A673 (cell line): ENCODE measurements at regions not wholly inside any gene's neighbourhood (a gene's known extent, or its start where the extent isn't known, plus 50 kb on each side); places are given as distances from the start of the nearest gene placed in this dataset.

ENCODE experiments used
- BruUV-seq: library from RNA; stranded (reverse); fragments of 400-500 nt; replicated peaks from 2 replicates; lab custom pipeline; 2021; lab: Mats Ljungman, UMichigan
- CTCF ChIA-PET: fragments of 300-600 bp; sonication (Branson Sonifier 250); formaldehyde crosslinking; loops from one replicate; lab custom pipeline; 2022; ENCODE audit warnings: antibody characterized with exemption; lab: Charles Lee
- POLR2A ChIA-PET: fragments of 300-600 bp; sonication (Branson Sonifier 250); formaldehyde crosslinking; loops from one replicate; lab custom pipeline; 2022; ENCODE audit warnings: antibody characterized with exemption; ENCODE audit not compliant: low non-redundant PET; lab: Charles Lee
- DNase-seq: peaks from one replicate; pipeline ENCODE4 v3.0.0-alpha.2; 2015; ENCODE audit warnings: low spot score
- H3K27ac ChIP-seq: fragments of 200-600 bp; sonication (generic); 2 replicates; pipeline ENCODE4 v1.5.1; 2016; ENCODE audit warnings: mixed run types, low read depth, mild to moderate bottlenecking, mixed read lengths, antibody characterized with exemption, low read length; ENCODE audit not compliant: poor library complexity, severe bottlenecking
- H3K27me3 ChIP-seq: fragments of 200-600 bp; sonication (generic); replicated peaks from 2 replicates; pipeline ENCODE4 v1.6.1; 2017; ENCODE audit warnings: mixed run types, low read depth, mild to moderate bottlenecking, mixed read lengths, antibody characterized with exemption, low read length; ENCODE audit not compliant: insufficient read depth, poor library complexity
- H3K36me3 ChIP-seq: fragments of 200-600 bp; sonication (generic); 2 replicates; pipeline ENCODE4 v1.6.1; 2016; ENCODE audit warnings: mixed run types, mild to moderate bottlenecking, mixed read lengths, antibody characterized with exemption, low read length; ENCODE audit not compliant: insufficient read depth, poor library complexity, severe bottlenecking
- H3K4me1 ChIP-seq: fragments of 200-600 bp; sonication (generic); 2 replicates; pipeline ENCODE4 v1.6.1; 2017; ENCODE audit warnings: mixed run types, mild to moderate bottlenecking, mixed read lengths, antibody characterized with exemption, low read length; ENCODE audit not compliant: insufficient read depth, poor library complexity, severe bottlenecking
- H3K4me3 ChIP-seq: fragments of 200-600 bp; sonication (generic); 2 replicates; pipeline ENCODE4 v1.5.1; 2016; ENCODE audit warnings: low read depth, mixed run types, mild to moderate bottlenecking, mixed read lengths, low read length; ENCODE audit not compliant: poor library complexity, severe bottlenecking
- H3K9me3 ChIP-seq: fragments of 200-600 bp; sonication (generic); 2 replicates; pipeline ENCODE4 v1.6.1; 2016; ENCODE audit warnings: mixed run types, low read depth, mild to moderate bottlenecking, mixed read lengths, antibody characterized with exemption, low read length; ENCODE audit not compliant: poor library complexity, severe bottlenecking
- CTCF ChIP-seq: fragments of 300-800, 200-600 bp; sonication (generic); conservative IDR thresholded peaks from 2 replicates; pipeline ENCODE4 v1.5.1; 2017; ENCODE audit warnings: low read depth, mild to moderate bottlenecking, antibody characterized with exemption, low read length, moderate library complexity, mixed read lengths
- EZH2 ChIP-seq: fragments of 200-600 bp; sonication (generic); IDR thresholded peaks from 2 replicates; pipeline ENCODE4 v1.6.1; 2017; ENCODE audit warnings: borderline replicate concordance, low read depth, mild to moderate bottlenecking, mixed read lengths, antibody characterized with exemption, low read length; ENCODE audit not compliant: poor library complexity, severe bottlenecking
- intact Hi-C: fragments of 100-400 bp; cut with micrococcal nuclease; formaldehyde crosslinking; loops from one replicate; pipeline ENCODE4 v1.10.0; 2022; ENCODE audit not compliant: unreplicated experiment

- Histone ChIP-seq H3K27ac (no peak overlapping the region), H3K9me3 (peaks cover 16% of the 10 kb centered on the region), H3K27me3 (no peaks in the 10 kb centered on the region), H3K4me3 (no peak overlapping the region), H3K4me1 (peaks cover 6% of the 10 kb centered on the region), H3K36me3 (no peaks in the 10 kb centered on the region)
- TF ChIP-seq EZH2 (no peak), CTCF (no peak)
- no TSS peak for BruUV-seq
- DNase-seq, result no peak
- intact Hi-C loops, result no loop called here
- CTCF ChIA-PET, result no interaction called here
- POLR2A ChIA-PET, result no interaction called here
These were observed 247.1 kb upstream of the ARPP21 start for GRCh38 chr3:35392187-35392586.

GRCh38 chr3:35393901-35394799 is 245.2 kb upstream of the ARPP21 start:
- Histone ChIP-seq H3K36me3 (no peaks in the 10 kb centered on the region), H3K27me3 (no peaks in the 10 kb centered on the region), H3K4me3 (no peak overlapping the region), H3K27ac (no peak overlapping the region), H3K9me3 (peaks cover 16% of the 10 kb centered on the region), H3K4me1 (peaks cover 6% of the 10 kb centered on the region)
- DNase-seq, result peak; percentile 52
- ChIA-PET CTCF (no interaction called here), POLR2A (no interaction called here)
- no TSS peak for BruUV-seq
- TF ChIP-seq CTCF, result no peak
- no peak for TF ChIP-seq EZH2
- intact Hi-C loops, result no loop called here

- no peak for TF ChIP-seq EZH2
- TF ChIP-seq CTCF, result no peak
- Histone ChIP-seq H3K27ac (no peak overlapping the region), H3K4me1 (peaks cover 6% of the 10 kb centered on the region), H3K36me3 (no peaks in the 10 kb centered on the region), H3K9me3 (peaks cover 16% of the 10 kb centered on the region), H3K27me3 (no peaks in the 10 kb centered on the region), H3K4me3 (no peak overlapping the region)
- intact Hi-C loops, result no loop called here
- DNase-seq, result no peak
- BruUV-seq, result no TSS peak
- CTCF ChIA-PET, result no interaction called here
- POLR2A ChIA-PET, result no interaction called here
These were observed 244.4 kb upstream of the ARPP21 start for GRCh38 chr3:35394905-35395304.
